Colonic mucosa (tissue), 4 donors: ENCODE measurements at regions not wholly inside any gene's neighbourhood (a gene's known extent, or its start where the extent isn't known, plus 50 kb on each side); places are given as distances from the start of the nearest gene placed in this dataset.
"Not testable (repeated sequence)": the region's sequence is repeated elsewhere in the genome, so short reads cannot be mapped to it uniquely, and the experiment has no call there.

ENCODE experiments used
- DNase-seq: peaks from one replicate; pipeline ENCODE4 v3.0.0-alpha.2; 2020
- H3K27ac ChIP-seq: fragments of 200-600 bp; one replicate; pipeline ENCODE4 v1.8.0; 2021
- H3K27me3 ChIP-seq: fragments of 200-600 bp; one replicate; pipeline ENCODE4 v1.8.0; 2021
- H3K36me3 ChIP-seq: fragments of 200-600 bp; one replicate; pipeline ENCODE4 v1.8.0; 2021
- H3K4me1 ChIP-seq: fragments of 200-600 bp; one replicate; pipeline ENCODE4 v1.8.0; 2021; ENCODE audit warnings: mild to moderate bottlenecking
- H3K4me3 ChIP-seq: fragments of 200-600 bp; one replicate; pipeline ENCODE4 v1.8.0; 2021
- H3K9ac ChIP-seq, 2 donors: one replicate each; pipeline ENCODE4 v1.7.0; 2013; ENCODE audit warnings: control low read depth in 2 of 2, low read depth in 2 of 2, low read length in 2 of 2
- H3K9me3 ChIP-seq: fragments of 200-600 bp; one replicate; pipeline ENCODE4 v1.8.0; 2021
- intact Hi-C: fragments of 100-400 bp; cut with DNase I; formaldehyde crosslinking; loops from one replicate; pipeline ENCODE4 v1.14.1; 2022
- TF ChIP-seq, protein P1 (sequence below): fragments of 200-600 bp; IDR thresholded peaks from one replicate; pipeline ENCODE4 v1.8.0; 2022; ENCODE audit warnings: antibody characterized with exemption, mild to moderate bottlenecking
- donor health status: healthy.
- donor health status: DM: no; HTN: no; CAD: no.
- donor health status: DM: no; HTN: no; CAD: no.

DNA sequence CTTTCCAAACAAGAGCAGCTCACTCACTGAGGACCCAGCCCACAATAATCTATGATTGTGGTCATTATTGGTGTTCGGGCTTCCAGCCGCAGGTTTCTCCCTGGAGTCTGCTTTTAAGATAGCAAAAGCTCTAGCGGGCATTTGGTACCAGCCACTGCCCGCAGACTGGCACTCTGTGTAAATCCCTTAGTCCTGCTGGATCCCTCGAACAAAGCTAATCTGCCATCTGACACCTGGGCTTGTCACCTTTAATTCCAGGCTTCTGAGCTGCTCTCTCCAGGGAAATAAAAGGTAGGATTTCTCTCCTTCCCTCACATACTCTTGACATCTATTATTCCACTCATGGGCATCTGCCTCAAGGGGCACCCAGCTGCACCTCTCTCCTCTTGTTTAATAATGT is 158.7 kb downstream of the PDCD6IP start:
- no peaks in the 10 kb centered on the region for H3K9me3 ChIP-seq
- no peak overlapping the region for H3K4me3 ChIP-seq
- no peak overlapping the region for H3K9ac ChIP-seq
- H3K4me1 ChIP-seq: no peaks in the 10 kb centered on the region
- DNase-seq: no peak
- no peaks in the 10 kb centered on the region for H3K36me3 ChIP-seq
- intact Hi-C loops: no loop called here
- H3K27me3 ChIP-seq: no peaks in the 10 kb centered on the region
- H3K27ac ChIP-seq: no peak overlapping the region
- TF ChIP-seq, protein P1, sequence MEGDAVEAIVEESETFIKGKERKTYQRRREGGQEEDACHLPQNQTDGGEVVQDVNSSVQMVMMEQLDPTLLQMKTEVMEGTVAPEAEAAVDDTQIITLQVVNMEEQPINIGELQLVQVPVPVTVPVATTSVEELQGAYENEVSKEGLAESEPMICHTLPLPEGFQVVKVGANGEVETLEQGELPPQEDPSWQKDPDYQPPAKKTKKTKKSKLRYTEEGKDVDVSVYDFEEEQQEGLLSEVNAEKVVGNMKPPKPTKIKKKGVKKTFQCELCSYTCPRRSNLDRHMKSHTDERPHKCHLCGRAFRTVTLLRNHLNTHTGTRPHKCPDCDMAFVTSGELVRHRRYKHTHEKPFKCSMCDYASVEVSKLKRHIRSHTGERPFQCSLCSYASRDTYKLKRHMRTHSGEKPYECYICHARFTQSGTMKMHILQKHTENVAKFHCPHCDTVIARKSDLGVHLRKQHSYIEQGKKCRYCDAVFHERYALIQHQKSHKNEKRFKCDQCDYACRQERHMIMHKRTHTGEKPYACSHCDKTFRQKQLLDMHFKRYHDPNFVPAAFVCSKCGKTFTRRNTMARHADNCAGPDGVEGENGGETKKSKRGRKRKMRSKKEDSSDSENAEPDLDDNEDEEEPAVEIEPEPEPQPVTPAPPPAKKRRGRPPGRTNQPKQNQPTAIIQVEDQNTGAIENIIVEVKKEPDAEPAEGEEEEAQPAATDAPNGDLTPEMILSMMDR: no peak

DNA sequence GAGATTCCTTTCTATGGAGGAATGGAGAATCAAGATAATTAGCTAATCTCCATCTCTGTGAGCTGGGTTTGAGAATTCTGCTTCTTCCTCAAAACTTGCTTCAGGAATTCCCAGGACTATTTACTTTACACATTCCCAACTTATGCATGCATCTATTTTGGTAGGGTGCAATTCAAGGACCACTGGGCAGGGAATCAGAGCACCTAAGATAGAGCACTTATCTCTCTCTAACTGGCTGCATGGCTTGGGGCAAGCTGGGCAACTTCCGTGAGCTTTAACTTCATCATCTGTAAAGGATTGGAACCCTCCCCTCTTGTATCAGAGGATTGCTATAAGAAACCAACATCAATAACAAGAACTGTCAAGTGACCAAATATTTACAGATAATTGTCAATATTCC is 160.2 kb downstream of the PDCD6IP start:
- H3K4me1 ChIP-seq: no peaks in the 10 kb centered on the region
- TF ChIP-seq, protein P1: no peak
- no peaks in the 10 kb centered on the region for H3K27me3 ChIP-seq
- H3K9me3 ChIP-seq: no peaks in the 10 kb centered on the region
- H3K4me3 ChIP-seq: no peak overlapping the region
- no peak overlapping the region for H3K27ac ChIP-seq
- H3K9ac ChIP-seq: no peak overlapping the region
- no peaks in the 10 kb centered on the region for H3K36me3 ChIP-seq
- intact Hi-C loops: no loop called here
- DNase-seq: no peak

DNA sequence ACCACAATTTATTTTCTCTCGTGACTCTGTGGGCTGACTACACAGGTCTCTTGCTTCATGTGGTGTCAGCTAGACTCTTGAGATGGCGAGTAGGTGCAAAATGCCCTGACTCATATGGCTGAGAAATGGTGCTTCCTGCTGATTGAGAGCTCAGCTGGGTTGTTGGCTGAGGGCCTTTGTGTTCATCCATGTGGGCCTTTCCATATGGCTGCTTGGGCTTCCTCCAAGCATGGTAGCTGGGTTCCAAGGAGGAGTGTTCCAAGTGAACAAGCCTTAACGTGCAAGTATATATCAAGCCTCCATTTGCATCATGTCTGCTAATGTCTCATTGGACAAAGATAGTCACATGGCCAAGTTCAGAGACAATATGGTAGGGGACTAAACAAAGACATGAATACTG is 164.0 kb downstream of the PDCD6IP start:
- Histone ChIP-seq H3K27me3 (no peaks in the 10 kb centered on the region), H3K27ac (no peak overlapping the region), H3K9ac (no peak overlapping the region), H3K36me3 (no peaks in the 10 kb centered on the region), H3K9me3 (no peaks in the 10 kb centered on the region), H3K4me3 (no peak overlapping the region), H3K4me1 (no peaks in the 10 kb centered on the region)
- TF ChIP-seq, protein P1: no peak
- no peak for DNase-seq
- intact Hi-C loops: no loop called here

DNA sequence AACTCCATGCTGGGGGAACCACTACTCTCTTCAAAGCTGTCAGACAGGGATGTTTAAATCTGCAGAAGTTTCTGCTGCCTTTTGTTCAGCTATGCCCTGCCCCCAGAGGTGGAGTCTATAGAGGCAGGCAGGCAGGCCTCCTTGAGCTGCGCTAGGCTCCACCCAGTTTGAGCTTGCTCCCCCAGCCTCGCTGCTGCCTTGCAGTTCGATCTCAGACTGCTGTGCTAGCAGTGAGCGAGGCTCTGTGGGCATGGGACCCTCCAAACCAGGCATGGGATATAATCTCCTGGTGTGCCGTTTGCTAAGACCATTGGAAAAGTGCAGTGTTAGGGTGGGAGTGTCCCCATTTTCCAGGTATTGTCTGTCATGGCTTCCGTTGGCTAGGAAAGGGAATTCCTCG is 171.8 kb downstream of the PDCD6IP start:
- H3K4me3 ChIP-seq, H3K27ac ChIP-seq, intact Hi-C loops, DNase-seq, H3K36me3 ChIP-seq, H3K9ac ChIP-seq, H3K9me3 ChIP-seq, H3K4me1 ChIP-seq, H3K27me3 ChIP-seq: not testable (repeated sequence)

DNA sequence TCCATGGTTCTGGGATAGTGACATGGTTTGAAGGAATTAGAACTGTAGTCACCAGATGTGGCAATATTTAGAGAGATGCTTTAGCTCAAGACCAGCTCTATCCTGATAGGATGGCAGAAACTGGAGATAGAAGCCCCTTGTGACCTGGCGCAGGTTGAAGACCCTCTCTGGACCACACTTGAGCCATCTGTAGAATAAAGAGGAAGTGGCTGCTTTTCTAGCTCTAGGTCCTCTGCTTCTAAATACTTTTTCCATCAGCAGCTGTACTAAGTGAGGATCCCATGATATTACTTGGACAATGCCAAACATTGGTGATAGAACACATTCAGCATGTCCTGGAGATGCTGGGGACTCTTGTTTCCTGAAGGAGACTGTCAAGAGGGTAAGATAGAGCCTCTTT is 172.6 kb downstream of the PDCD6IP start:
- no peaks in the 10 kb centered on the region for H3K36me3 ChIP-seq
- no peak overlapping the region for H3K9ac ChIP-seq
- H3K27me3 ChIP-seq: no peaks in the 10 kb centered on the region
- TF ChIP-seq, protein P1: no peak
- intact Hi-C loops: no loop called here
- H3K9me3 ChIP-seq: no peaks in the 10 kb centered on the region
- H3K27ac ChIP-seq: no peak overlapping the region
- H3K4me1 ChIP-seq: no peaks in the 10 kb centered on the region
- DNase-seq: no peak
- no peak overlapping the region for H3K4me3 ChIP-seq

DNA sequence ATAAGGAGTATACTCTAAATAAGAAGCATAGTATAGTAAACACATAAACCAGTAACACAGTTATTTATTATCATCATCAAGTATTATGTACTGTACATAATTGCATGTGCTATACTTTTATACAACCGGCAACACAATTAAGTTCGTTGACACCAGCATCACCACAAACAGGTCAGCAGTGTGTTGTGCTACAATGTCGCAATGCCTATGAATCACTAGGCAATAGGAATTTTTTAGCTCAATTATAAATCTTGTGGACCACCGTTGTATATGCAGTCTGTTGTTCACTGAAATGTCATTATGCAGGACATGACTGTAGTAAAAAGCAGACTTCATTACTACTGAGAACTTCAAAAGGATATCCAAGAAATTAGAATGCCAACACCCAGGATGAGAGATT is 177.0 kb downstream of the PDCD6IP start:
- no peak overlapping the region for H3K9ac ChIP-seq
- H3K4me1 ChIP-seq: no peaks in the 10 kb centered on the region
- intact Hi-C loops: no loop called here
- TF ChIP-seq, protein P1: no peak
- H3K27ac ChIP-seq: no peak overlapping the region
- H3K36me3 ChIP-seq: no peaks in the 10 kb centered on the region
- DNase-seq: no peak
- H3K27me3 ChIP-seq: no peaks in the 10 kb centered on the region
- H3K9me3 ChIP-seq: no peaks in the 10 kb centered on the region
- no peak overlapping the region for H3K4me3 ChIP-seq
